ENCODE measurements at regions not wholly inside any gene's neighbourhood (a gene's known extent, or its start where the extent isn't known, plus 50 kb on each side); places are given as distances from the start of the nearest gene placed in this dataset.

GRCh38 chr12:67721248-67721647, 72.7 kb downstream of the DYRK2 start:
- POLR2A ChIA-PET = no interaction called here
- Histone ChIP-seq H4K20me1 (replicated peaks; ENCODE audit: control insufficient read depth, extremely low read depth, insufficient read depth, low read length) (no peaks in the 10 kb centered on the region), H3K27ac (ENCODE audit: insufficient read depth, low read depth, low read length) (no peak overlapping the region), H3K9me1 (replicated peaks; ENCODE audit: control insufficient read depth, extremely low read depth, insufficient read depth, low read length) (no peaks in the 10 kb centered on the region), H3K9me3 (replicated peaks; ENCODE audit: control insufficient read depth, insufficient read depth, low read length) (no peaks in the 10 kb centered on the region), H3K9ac (replicated peaks; ENCODE audit: extremely low read depth, insufficient read depth, low read length) (no peak overlapping the region), H3K4me1 (ENCODE audit: control insufficient read depth, extremely low read depth, insufficient read depth, low read length) (no peaks in the 10 kb centered on the region), H3K27me3 (ENCODE audit: control insufficient read depth in 2 of 2, insufficient read depth in 2 of 2, low read length in 2 of 2) (no peaks in the 10 kb centered on the region), H3K4me2 (ENCODE audit: insufficient read depth, low read length) (no peak overlapping the region), H3K36me3 (ENCODE audit: control insufficient read depth in 2 of 2, extremely low read depth in 1 of 2, insufficient read depth in 2 of 2, low read length in 2 of 2) (no peaks in the 10 kb centered on the region), H2AFZ (ENCODE audit: low read depth, low read length) (no peak overlapping the region), H3K4me3 (replicated peaks in 1 of 3; ENCODE audit: insufficient read depth in 1 of 3, low read depth in 1 of 3, low read length in 3 of 3) (no peak overlapping the region), H3K79me2 (ENCODE audit: control insufficient read depth, insufficient read depth, low read length) (no peaks in the 10 kb centered on the region)
- no peak for FAIRE-seq
- dilution Hi-C loops (cut with MboI; ENCODE audit: extremely low pct_ligation_motif_present, low sequenced_read_pairs) (no loop called here), intact Hi-C loops (cut with micrococcal nuclease) (no loop called here)
- DNase-seq (ENCODE audit: low read depth, low spot score) = no peak
- BruUV-seq (replicated peaks) = no TSS peak
- CTCF ChIA-PET = no interaction called here
- no peak for TF ChIP-seq JUN (IDR thresholded peaks at IDR 0.05; ENCODE audit: borderline replicate concordance, insufficient read depth, insufficient read length, low read depth)
- TF ChIP-seq EZH2 (IDR thresholded peaks at IDR 0.05; ENCODE audit: borderline replicate concordance, low read depth, low read length, severe bottlenecking) = no peak
- TF ChIP-seq MYC (IDR thresholded peaks at IDR 0.05; ENCODE audit: low read depth, low read length) = no peak
- no peak for TF ChIP-seq CTCF (IDR thresholded peaks at IDR 0.05; ENCODE audit: extremely low read depth in 1 of 2, insufficient read depth in 1 of 2, low read depth in 1 of 2, low read length in 2 of 2)
- no peak for TF ChIP-seq POLR2AphosphoS5 (IDR thresholded peaks at IDR 0.05; ENCODE audit: insufficient read depth, low read depth, low read length)
- no peak for TF ChIP-seq GATA2 (IDR thresholded peaks at IDR 0.05; ENCODE audit: insufficient read depth, insufficient read length, low read depth, low read length)
- no peak for TF ChIP-seq MAX (IDR thresholded peaks at IDR 0.05; ENCODE audit: insufficient read depth, insufficient read length)
- no peak for TF ChIP-seq FOS (IDR thresholded peaks at IDR 0.05; ENCODE audit: borderline replicate concordance, insufficient read depth, low read length)
- TF ChIP-seq POLR2A (IDR thresholded peaks at IDR 0.05; ENCODE audit: low read depth, low read length) = no peak
